Fibroblast of villous mesenchyme (primary cell): ENCODE measurements at regions not wholly inside any gene's neighbourhood (a gene's known extent, or its start where the extent isn't known, plus 50 kb on each side); places are given as distances from the start of the nearest gene placed in this dataset.

Source experiments
- DNase-seq: peaks from one replicate; pipeline ENCODE4 v3.0.0-alpha.2; 2010; ENCODE audit warnings: low read depth
- H3K4me3 ChIP-seq: 2 replicates; pipeline ENCODE4 v1.5.1; 2011; ENCODE audit warnings: low read depth, mild to moderate bottlenecking, low read length
- CTCF ChIP-seq: IDR thresholded peaks from 2 replicates; pipeline ENCODE4 v1.5.1; 2012; ENCODE audit warnings: low read depth, mild to moderate bottlenecking, low read length; ENCODE audit not compliant: insufficient read depth

DNA sequence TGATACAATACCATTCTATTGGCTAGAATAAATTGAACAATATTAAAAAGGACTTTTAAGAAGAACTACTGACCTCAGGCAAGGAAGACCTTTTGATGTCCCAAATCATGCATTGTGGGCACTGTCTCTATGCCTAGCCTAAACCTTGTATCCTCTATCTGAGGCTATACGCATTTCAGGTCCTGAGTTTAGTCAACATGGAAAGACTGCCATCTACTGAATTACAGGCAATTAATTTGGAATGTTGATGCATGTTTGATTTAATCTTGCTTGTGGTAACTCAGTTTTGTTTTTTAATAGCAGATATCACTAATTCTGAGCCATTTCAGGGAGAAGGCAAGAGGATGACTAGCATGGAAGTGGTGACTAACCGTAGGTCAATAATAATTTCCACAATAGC is 585.3 kb upstream of the CCNG1 start:
- no peak for DNase-seq
- no peak for TF ChIP-seq CTCF
- H3K4me3 ChIP-seq, result no peak overlapping the region

DNA sequence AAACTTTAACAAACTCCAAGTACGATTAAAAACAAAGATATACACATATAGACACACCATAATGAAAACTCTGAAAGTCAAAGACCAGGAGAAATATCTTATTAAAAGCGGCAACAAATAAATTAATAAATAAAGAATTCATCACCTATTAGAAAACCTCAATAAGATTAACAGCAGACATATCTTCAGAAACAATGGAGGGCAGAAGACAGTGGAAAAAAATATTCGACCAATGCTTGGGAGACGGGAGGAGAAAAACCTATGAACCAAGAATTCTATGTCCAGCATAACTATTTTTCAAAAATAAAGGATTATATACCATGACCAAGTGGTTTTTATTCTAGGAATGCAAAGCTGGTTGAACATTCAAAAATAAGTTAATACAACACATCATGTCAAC is 578.6 kb upstream of the CCNG1 start:
- no peak for DNase-seq
- no peak overlapping the region for H3K4me3 ChIP-seq
- no peak for TF ChIP-seq CTCF

- no peak for DNase-seq
- TF ChIP-seq CTCF, result no peak
- no peak overlapping the region for H3K4me3 ChIP-seq
Measured at GRCh38 chr5:162870966-162871365, 566.4 kb upstream of the CCNG1 start.

- H3K4me3 ChIP-seq, result no peak overlapping the region
- TF ChIP-seq CTCF, result no peak
- no peak for DNase-seq
Measured at GRCh38 chr5:162882629-162883028, 554.8 kb upstream of the CCNG1 start.

- no peak overlapping the region for H3K4me3 ChIP-seq
- DNase-seq, result no peak
- no peak for TF ChIP-seq CTCF
Measured at GRCh38 chr5:162886717-162887116, 550.7 kb upstream of the CCNG1 start.

DNA sequence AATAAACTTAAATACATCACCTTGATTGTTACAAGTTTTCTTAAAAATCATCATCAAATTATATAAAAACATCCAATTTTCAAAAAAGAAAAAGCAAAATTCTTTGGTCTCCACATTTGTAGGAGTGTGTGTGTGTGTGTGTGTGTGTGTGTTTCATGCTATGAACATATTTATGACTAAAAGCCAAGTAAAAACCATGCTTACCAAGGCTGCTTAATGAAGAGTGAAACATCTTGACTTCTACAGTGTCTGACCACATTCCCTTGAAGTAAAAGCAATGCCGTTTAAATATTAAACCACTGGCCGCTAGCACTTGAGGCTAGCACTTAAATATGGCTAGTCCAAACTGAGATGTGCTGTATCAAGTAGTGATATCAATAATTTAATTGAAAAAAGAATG is 549.1 kb upstream of the CCNG1 start:
- no peak for TF ChIP-seq CTCF
- no peak overlapping the region for H3K4me3 ChIP-seq
- DNase-seq, result no peak

DNA sequence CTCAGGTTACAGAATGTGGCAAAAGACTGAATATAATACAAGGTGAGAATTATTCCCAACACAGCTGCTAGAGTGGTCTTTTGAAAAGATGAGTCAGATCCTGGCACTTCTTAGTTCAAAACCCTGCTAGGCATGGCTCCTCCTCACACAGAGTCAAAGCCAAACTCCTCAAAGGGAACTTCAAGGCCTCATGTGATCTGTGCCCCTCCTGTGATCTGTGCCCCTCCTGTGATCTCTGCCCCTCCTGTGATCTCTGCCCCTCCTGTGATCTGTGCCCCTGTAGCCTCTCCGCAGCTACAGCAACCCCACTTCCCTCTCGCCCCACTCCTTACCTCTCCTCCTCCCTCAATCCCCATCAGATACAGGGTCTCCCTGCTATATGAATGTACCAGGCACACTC is 525.5 kb upstream of the CCNG1 start:
- no peak for DNase-seq
- no peak for TF ChIP-seq CTCF
- no peak overlapping the region for H3K4me3 ChIP-seq
